CD14-positive monocyte (primary cell): ENCODE measurements at regions not wholly inside any gene's neighbourhood (a gene's known extent, or its start where the extent isn't known, plus 50 kb on each side); places are given as distances from the start of the nearest gene placed in this dataset.

Source experiments
- DNase-seq, 3 donors: peaks; one replicate each; pipeline ENCODE4 v3.0.0-alpha.2; 2011 to 2022
- H2AFZ ChIP-seq: 2 replicates; pipeline ENCODE4 v1.6.0; 2012; ENCODE audit warnings: mild to moderate bottlenecking, low read depth, low read length, inconsistent platforms; ENCODE audit not compliant: insufficient read depth, poor library complexity, severe bottlenecking
- H3K27ac ChIP-seq, 2 donors: 1 replicate in 1 of 2; 2 replicates in 1 of 2; pipeline ENCODE4 v1.5.1; 2012 to 2013; ENCODE audit warnings: low read length in 2 of 2, control low read depth in 1 of 2, inconsistent platforms in 1 of 2, low read depth in 1 of 2, mild to moderate bottlenecking in 1 of 2
- H3K27me3 ChIP-seq, 2 donors: one replicate each; pipeline versions ENCODE4 v1.6.0 to v1.6.1; 2011 to 2013; ENCODE audit warnings: low read length in 2 of 2; ENCODE audit not compliant: control insufficient read depth in 2 of 2, insufficient read depth in 2 of 2
- H3K36me3 ChIP-seq, 2 donors: replicated peaks in 1 of 2; 1 replicate in 1 of 2; 2 replicates in 1 of 2; pipeline versions ENCODE4 v1.5.1 to v1.6.1; 2012 to 2013; ENCODE audit warnings: low read length in 2 of 2, control low read depth in 1 of 2, inconsistent platforms in 1 of 2, mild to moderate bottlenecking in 1 of 2; ENCODE audit not compliant: insufficient read depth in 2 of 2, control insufficient read depth in 1 of 2
- H3K4me1 ChIP-seq, 2 donors: 1 replicate in 1 of 2; 2 replicates in 1 of 2; pipeline versions ENCODE4 v1.5.1 to v1.6.1; 2012 to 2013; ENCODE audit warnings: low read length in 2 of 2, control low read depth in 1 of 2, inconsistent platforms in 1 of 2, mild to moderate bottlenecking in 1 of 2, moderate library complexity in 1 of 2; ENCODE audit not compliant: insufficient read depth in 2 of 2, control insufficient read depth in 1 of 2
- H3K4me2 ChIP-seq: replicated peaks from 2 replicates; pipeline ENCODE3; 2012; ENCODE audit warnings: low read length, moderate library complexity, mild to moderate bottlenecking; ENCODE audit not compliant: poor library complexity, severe bottlenecking; ENCODE audit errors: extremely low read depth
- H3K4me3 ChIP-seq, 3 experiments: fragments of 200-600 bp in 1 of 3; sonication (generic) in 1 of 3; replicated peaks in 1 of 3; 1 replicate in 2 of 3; 2 replicates in 1 of 3; pipeline ENCODE4 v1.5.1; 2011 to 2013; ENCODE audit warnings: low read length in 3 of 3, mild to moderate bottlenecking in 3 of 3, control low read depth in 2 of 3, low read depth in 2 of 3, inconsistent platforms in 1 of 3, moderate library complexity in 1 of 3
- H3K79me2 ChIP-seq: 2 replicates; pipeline ENCODE4 v1.6.0; 2012; ENCODE audit warnings: mild to moderate bottlenecking, control low read depth, inconsistent platforms, low read length, moderate library complexity; ENCODE audit not compliant: insufficient read depth
- H3K9ac ChIP-seq: 2 replicates; pipeline ENCODE4 v1.6.0; 2017; ENCODE audit warnings: low read length, mild to moderate bottlenecking; ENCODE audit not compliant: insufficient read depth, poor library complexity, severe bottlenecking
- H3K9me3 ChIP-seq, 2 donors: replicated peaks in 1 of 2; 1 replicate in 1 of 2; 2 replicates in 1 of 2; pipeline versions ENCODE4 v1.5.1 to v1.6.1; 2012 to 2013; ENCODE audit warnings: low read length in 2 of 2, control low read depth in 1 of 2; ENCODE audit not compliant: control insufficient read depth in 1 of 2, insufficient read depth in 1 of 2
- H4K20me1 ChIP-seq: 2 replicates; pipeline ENCODE4 v1.6.0; 2012; ENCODE audit warnings: mild to moderate bottlenecking, low read length, control low read depth, moderate library complexity; ENCODE audit not compliant: insufficient read depth
- H3K27ac Mint-ChIP-seq, 7 donors: one replicate each; pipeline ENCODE4 v1.8.0; 2020; ENCODE audit warnings: mild to moderate bottlenecking in 7 of 7, mixed read lengths in 7 of 7, moderate library complexity in 6 of 7, inconsistent platforms in 2 of 7
- H3K27me3 Mint-ChIP-seq, 3 donors: one replicate each; pipeline ENCODE4 v1.8.0; 2021 to 2022; ENCODE audit warnings: low read depth in 3 of 3, mild to moderate bottlenecking in 3 of 3, mixed read lengths in 3 of 3, moderate library complexity in 3 of 3, inconsistent platforms in 1 of 3
- H3K36me3 Mint-ChIP-seq, 2 donors: one replicate each; pipeline ENCODE4 v1.8.0; 2020; ENCODE audit warnings: mixed read lengths in 2 of 2, inconsistent platforms in 1 of 2, mild to moderate bottlenecking in 1 of 2
- H3K4me1 Mint-ChIP-seq: one replicate; pipeline ENCODE4 v1.8.0; 2020; ENCODE audit warnings: mild to moderate bottlenecking, mixed read lengths
- H3K4me3 Mint-ChIP-seq, 2 donors: one replicate each; pipeline ENCODE4 v1.8.0; 2020; ENCODE audit warnings: mild to moderate bottlenecking in 2 of 2, mixed read lengths in 2 of 2, moderate library complexity in 1 of 2
- H3K9me3 Mint-ChIP-seq, 7 donors: one replicate each; pipeline ENCODE4 v1.8.0; 2020 to 2022; ENCODE audit warnings: mixed read lengths in 7 of 7, mild to moderate bottlenecking in 6 of 7, moderate library complexity in 6 of 7, inconsistent platforms in 2 of 7
- CTCF ChIP-seq: fragments of 200-600 bp; IDR thresholded peaks from one replicate; pipeline ENCODE4 v1.8.0; 2022; ENCODE audit warnings: antibody characterized with exemption, mild to moderate bottlenecking
- WGBS: methylation state at CpG from one replicate; pipeline ENCODE4 v1.1.5; 2013; ENCODE audit warnings: missing lambda C conversion rate; ENCODE audit not compliant: insufficient coverage; 5-methylcytosine and 5-hydroxymethylcytosine counted together
- intact Hi-C, 2 donors: fragments of 100-400 bp; cut with micrococcal nuclease; formaldehyde crosslinking; loops; one replicate each; pipeline versions ENCODE4 v1.15.0 to v1.15.1; 2023

GRCh38 chr11:127393460-127393997, 393.0 kb upstream of the KIRREL3 start:
- DNase-seq = no peak
- no peak overlapping the region for H2AFZ ChIP-seq
- no peaks in the 10 kb centered on the region for H4K20me1 ChIP-seq
- no peaks in the 10 kb centered on the region for H3K27me3 ChIP-seq
- intact Hi-C loops = no loop called here
- no peaks in the 10 kb centered on the region for H3K4me1 Mint-ChIP-seq
- 83% methylated on average over 1 of the region's 4 CpGs for WGBS
- no peak overlapping the region for H3K27ac Mint-ChIP-seq
- no peaks in the 10 kb centered on the region for H3K27me3 Mint-ChIP-seq
- TF ChIP-seq CTCF = no peak
- no peak overlapping the region for H3K4me3 Mint-ChIP-seq
- no peak overlapping the region for H3K9ac ChIP-seq
- no peaks in the 10 kb centered on the region for H3K36me3 ChIP-seq
- peaks cover 5 to 18% (median 13%) of the 10 kb centered on the region in 7 donors for H3K9me3 Mint-ChIP-seq
- no peaks in the 10 kb centered on the region for H3K79me2 ChIP-seq
- H3K36me3 Mint-ChIP-seq = no peaks in the 10 kb centered on the region
- no peak overlapping the region for H3K4me2 ChIP-seq
- H3K9me3 ChIP-seq = peaks cover 0 to 11% of the 10 kb centered on the region in 2 donors
- no peak overlapping the region for H3K27ac ChIP-seq
- H3K4me1 ChIP-seq = no peaks in the 10 kb centered on the region
- H3K4me3 ChIP-seq = no peak overlapping the region

DNA sequence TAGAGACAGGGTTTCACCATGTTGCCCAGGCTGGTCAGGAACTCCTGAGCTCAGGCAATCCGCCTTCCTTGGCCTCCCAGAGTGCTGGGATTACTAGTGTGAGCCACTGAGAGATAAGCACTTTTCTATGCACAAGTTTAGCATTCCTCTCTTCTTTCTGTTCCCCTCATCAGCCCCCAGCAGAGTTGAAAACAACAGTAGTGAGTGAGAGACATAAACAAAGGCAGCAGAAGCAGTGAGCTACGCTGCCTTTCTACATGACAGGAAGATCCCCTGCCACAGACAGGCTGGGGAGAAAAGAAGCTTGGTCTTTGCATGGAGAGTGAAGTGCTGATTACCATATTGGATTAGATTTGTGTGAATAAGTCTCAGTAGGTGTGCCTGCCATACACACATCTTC, 392.0 kb upstream of the KIRREL3 start:
- H3K27me3 Mint-ChIP-seq = no peaks in the 10 kb centered on the region
- Histone ChIP-seq H3K4me2 (no peak overlapping the region), H4K20me1 (no peaks in the 10 kb centered on the region), H2AFZ (no peak overlapping the region), H3K79me2 (no peaks in the 10 kb centered on the region), H3K4me1 (no peaks in the 10 kb centered on the region), H3K27ac (no peak overlapping the region), H3K4me3 (no peak overlapping the region), H3K9ac (no peak overlapping the region), H3K9me3 (peaks cover 0 to 11% of the 10 kb centered on the region in 2 donors), H3K36me3 (no peaks in the 10 kb centered on the region), H3K27me3 (no peaks in the 10 kb centered on the region)
- intact Hi-C loops = no loop called here
- H3K4me3 Mint-ChIP-seq = no peak overlapping the region
- TF ChIP-seq CTCF = no peak
- no peaks in the 10 kb centered on the region for H3K4me1 Mint-ChIP-seq
- peaks cover 5 to 18% (median 13%) of the 10 kb centered on the region in 7 donors for H3K9me3 Mint-ChIP-seq
- WGBS = 60% methylated on average over 1 of the region's 2 CpGs
- DNase-seq = no peak
- H3K27ac Mint-ChIP-seq = no peak overlapping the region
- H3K36me3 Mint-ChIP-seq = no peaks in the 10 kb centered on the region
